ENCODE measurements at regions not wholly inside any gene's neighbourhood (a gene's known extent, or its start where the extent isn't known, plus 50 kb on each side); places are given as distances from the start of the nearest gene placed in this dataset.
"Not testable (repeated sequence)": the region's sequence is repeated elsewhere in the genome, so short reads cannot be mapped to it uniquely, and the experiment has no call there.

GRCh38 chr5:148887123-148887881 is 60.9 kb downstream of the ADRB2 start:
- Histone ChIP-seq H3K27ac (ENCODE audit: extremely low read depth, low read depth, low read length) (no peak overlapping the region), H3K36me3 (ENCODE audit: control insufficient read depth, insufficient read depth, low read length) (no peaks in the 10 kb centered on the region), H3K4me1 (replicated peaks in 1 of 2; ENCODE audit: control insufficient read depth in 2 of 2, insufficient read depth in 2 of 2, low read length in 2 of 2) (no peaks in the 10 kb centered on the region), H3K4me2 (ENCODE audit: insufficient read depth, low read length) (no peak overlapping the region), H4K20me1 (replicated peaks; ENCODE audit: control insufficient read depth, insufficient read depth, low read length) (no peaks in the 10 kb centered on the region; the same call in 1 of the 2 replicates), H3K9me1 (ENCODE audit: control insufficient read depth, insufficient read depth, low read length) (no peaks in the 10 kb centered on the region), H3K27me3 (ENCODE audit: control insufficient read depth in 2 of 2, insufficient read depth in 2 of 2, low read length in 2 of 2) (no peaks in the 10 kb centered on the region; a peak in 1 of 5 replicates), H3K79me2 (ENCODE audit: control insufficient read depth, insufficient read depth, low read length) (no peaks in the 10 kb centered on the region), H3K4me3 (no peak overlapping the region), H2AFZ (ENCODE audit: low read depth, low read length) (no peak overlapping the region), H3K9me3 (replicated peaks; ENCODE audit: control insufficient read depth, insufficient read depth, low read depth, low read length) (no peaks in the 10 kb centered on the region), H3K9ac (ENCODE audit: insufficient read depth in 1 of 2, low read depth in 2 of 2, low read length in 2 of 2) (no peak overlapping the region)
- in situ Hi-C loops (cut with MboI) (no loop called here), intact Hi-C loops (cut with micrococcal nuclease) (no loop called here)
- BruUV-seq (replicated peaks) = no TSS peak
- ATAC-seq (no peak), FAIRE-seq (no peak), DNase-seq (ENCODE audit: extremely low read depth in 1 of 4, low spot score in 3 of 4) (no peak)
- POLR2A ChIA-PET = interaction anchor here (0.5 kb wide), 1 partner anchor 70 kb away, joined by 3 read pairs; no protein-coding TSS in a partner anchor
- TF ChIP-seq SMAD3 (CRISPR knock-in tag; conservative IDR thresholded peaks at IDR 0.05) = no peak
- TF ChIP-seq BRCA1 (IDR thresholded peaks at IDR 0.05) = no peak
- no peak for TF ChIP-seq BRCA1 (CRISPR knock-in tag; IDR thresholded peaks at IDR 0.05)
- TF ChIP-seq HSF4 (CRISPR knock-in tag; IDR thresholded peaks at IDR 0.05; ENCODE audit: borderline replicate concordance) = no peak
- no peak for TF ChIP-seq KLF10 (CRISPR knock-in tag; IDR thresholded peaks at IDR 0.05)
- CTCF ChIA-PET (ENCODE audit: low intra/inter-chr PET ratio) = no interaction called here

- H3K9me1 ChIP-seq (ENCODE audit: control insufficient read depth, insufficient read depth, low read length); intact Hi-C loops (cut with micrococcal nuclease); BruUV-seq (replicated peaks); H3K4me1 ChIP-seq (replicated peaks in 1 of 2; ENCODE audit: control insufficient read depth in 2 of 2, insufficient read depth in 2 of 2, low read length in 2 of 2); H2AFZ ChIP-seq (ENCODE audit: low read depth, low read length); H3K79me2 ChIP-seq (ENCODE audit: control insufficient read depth, insufficient read depth, low read length); in situ Hi-C loops (cut with MboI); H3K4me2 ChIP-seq (ENCODE audit: insufficient read depth, low read length); H3K4me3 ChIP-seq; H3K27me3 ChIP-seq (ENCODE audit: control insufficient read depth in 2 of 2, insufficient read depth in 2 of 2, low read length in 2 of 2); ATAC-seq; POLR2A ChIA-PET; H3K9ac ChIP-seq (ENCODE audit: insufficient read depth in 1 of 2, low read depth in 2 of 2, low read length in 2 of 2); FAIRE-seq; H3K36me3 ChIP-seq (ENCODE audit: control insufficient read depth, insufficient read depth, low read length); H3K27ac ChIP-seq (ENCODE audit: extremely low read depth, low read depth, low read length); H3K9me3 ChIP-seq (replicated peaks; ENCODE audit: control insufficient read depth, insufficient read depth, low read depth, low read length); CTCF ChIA-PET (ENCODE audit: low intra/inter-chr PET ratio); H4K20me1 ChIP-seq (replicated peaks; ENCODE audit: control insufficient read depth, insufficient read depth, low read length); DNase-seq (ENCODE audit: extremely low read depth in 1 of 4, low spot score in 3 of 4): not testable (repeated sequence)
- 0% methylated on average over 5 of the region's 5 CpGs for WGBS (ENCODE audit: insufficient coverage, low coverage, missing lambda C conversion rate)
- TF ChIP-seq ZNF146 (CRISPR knock-in tag; IDR thresholded peaks at IDR 0.05; ENCODE audit: unreplicated experiment) = peak; percentile 90
Observed at GRCh38 chr5:148889936-148890335, 63.5 kb downstream of the ADRB2 start.

GRCh38 chr5:148895441-148895840 is 69.0 kb downstream of the ADRB2 start:
- H3K79me2 ChIP-seq (ENCODE audit: control insufficient read depth, insufficient read depth, low read length); ATAC-seq; FAIRE-seq; intact Hi-C loops (cut with micrococcal nuclease); H3K27ac ChIP-seq (ENCODE audit: extremely low read depth, low read depth, low read length); H3K4me3 ChIP-seq; H3K27me3 ChIP-seq (ENCODE audit: control insufficient read depth in 2 of 2, insufficient read depth in 2 of 2, low read length in 2 of 2); BruUV-seq (replicated peaks); H3K4me2 ChIP-seq (ENCODE audit: insufficient read depth, low read length); H3K9ac ChIP-seq (ENCODE audit: insufficient read depth in 1 of 2, low read depth in 2 of 2, low read length in 2 of 2); H3K4me1 ChIP-seq (replicated peaks in 1 of 2; ENCODE audit: control insufficient read depth in 2 of 2, insufficient read depth in 2 of 2, low read length in 2 of 2); POLR2A ChIA-PET; DNase-seq (ENCODE audit: extremely low read depth in 1 of 4, low spot score in 3 of 4); H3K9me1 ChIP-seq (ENCODE audit: control insufficient read depth, insufficient read depth, low read length); H4K20me1 ChIP-seq (replicated peaks; ENCODE audit: control insufficient read depth, insufficient read depth, low read length); H3K9me3 ChIP-seq (replicated peaks; ENCODE audit: control insufficient read depth, insufficient read depth, low read depth, low read length); in situ Hi-C loops (cut with MboI); CTCF ChIA-PET (ENCODE audit: low intra/inter-chr PET ratio); H2AFZ ChIP-seq (ENCODE audit: low read depth, low read length); H3K36me3 ChIP-seq (ENCODE audit: control insufficient read depth, insufficient read depth, low read length): not testable (repeated sequence)
- 0% methylated on average over 1 of the region's 1 CpG for WGBS (ENCODE audit: insufficient coverage, low coverage, missing lambda C conversion rate)
